ENCODE measurements at regions not wholly inside any gene's neighbourhood (a gene's known extent, or its start where the extent isn't known, plus 50 kb on each side); places are given as distances from the start of the nearest gene placed in this dataset.

DNA sequence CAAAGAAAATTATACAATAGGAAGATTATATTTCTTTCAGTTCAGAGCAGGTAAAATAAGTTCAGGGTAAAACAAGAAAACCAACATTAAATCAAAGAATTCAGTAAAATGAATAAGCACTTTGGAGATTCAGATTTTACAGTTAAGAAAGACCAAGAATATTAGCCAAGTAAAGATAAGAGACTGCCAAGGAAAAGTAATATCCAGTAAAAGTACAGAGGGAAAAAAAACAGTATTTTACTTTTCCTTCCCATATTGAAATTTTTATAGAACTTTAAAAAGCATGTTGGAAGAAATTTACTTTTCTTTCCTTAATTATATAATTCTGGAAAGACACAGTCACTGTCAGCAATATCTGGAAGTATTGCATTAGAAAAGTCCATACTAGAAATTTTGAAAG is 393.4 kb downstream of the NFIB start:
- H3K4me1 ChIP-seq (ENCODE audit: low read depth) = no peaks in the 10 kb centered on the region
- TF ChIP-seq, protein P1, sequence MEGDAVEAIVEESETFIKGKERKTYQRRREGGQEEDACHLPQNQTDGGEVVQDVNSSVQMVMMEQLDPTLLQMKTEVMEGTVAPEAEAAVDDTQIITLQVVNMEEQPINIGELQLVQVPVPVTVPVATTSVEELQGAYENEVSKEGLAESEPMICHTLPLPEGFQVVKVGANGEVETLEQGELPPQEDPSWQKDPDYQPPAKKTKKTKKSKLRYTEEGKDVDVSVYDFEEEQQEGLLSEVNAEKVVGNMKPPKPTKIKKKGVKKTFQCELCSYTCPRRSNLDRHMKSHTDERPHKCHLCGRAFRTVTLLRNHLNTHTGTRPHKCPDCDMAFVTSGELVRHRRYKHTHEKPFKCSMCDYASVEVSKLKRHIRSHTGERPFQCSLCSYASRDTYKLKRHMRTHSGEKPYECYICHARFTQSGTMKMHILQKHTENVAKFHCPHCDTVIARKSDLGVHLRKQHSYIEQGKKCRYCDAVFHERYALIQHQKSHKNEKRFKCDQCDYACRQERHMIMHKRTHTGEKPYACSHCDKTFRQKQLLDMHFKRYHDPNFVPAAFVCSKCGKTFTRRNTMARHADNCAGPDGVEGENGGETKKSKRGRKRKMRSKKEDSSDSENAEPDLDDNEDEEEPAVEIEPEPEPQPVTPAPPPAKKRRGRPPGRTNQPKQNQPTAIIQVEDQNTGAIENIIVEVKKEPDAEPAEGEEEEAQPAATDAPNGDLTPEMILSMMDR (IDR thresholded peaks at IDR 0.05; ENCODE audit: low read depth, low read length) = no peak
- H3K9me3 ChIP-seq (ENCODE audit: low read depth) = no peaks in the 10 kb centered on the region
- no peak for DNase-seq (ENCODE audit: low read depth in 1 of 2, low spot score in 1 of 2)
- H3K4me3 ChIP-seq = no peak overlapping the region
- H3K27ac ChIP-seq = no peak overlapping the region
- no peaks in the 10 kb centered on the region for H3K36me3 ChIP-seq
- H3K27me3 ChIP-seq = no peaks in the 10 kb centered on the region

DNA sequence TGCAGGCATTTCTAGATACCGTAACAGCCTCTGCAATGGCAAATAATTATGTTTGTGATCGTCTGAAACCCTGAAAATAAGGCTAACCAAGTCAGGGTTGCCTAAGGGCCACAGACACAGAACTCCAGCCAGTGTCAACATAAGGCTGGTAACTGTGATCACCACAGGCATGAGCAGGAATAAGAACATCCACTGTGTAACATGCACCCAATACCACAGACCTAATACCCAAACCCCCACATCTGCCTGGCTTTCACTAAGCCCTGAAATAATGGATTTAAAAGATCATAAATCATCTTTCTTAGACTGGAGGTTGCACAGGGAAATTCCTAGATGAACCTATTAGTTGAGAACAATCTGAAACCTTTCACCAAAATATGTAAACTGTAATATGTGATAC is 394.5 kb downstream of the NFIB start:
- Histone ChIP-seq H3K4me3 (no peak overlapping the region), H3K4me1 (ENCODE audit: low read depth) (peaks cover 10% of the 10 kb centered on the region), H3K9me3 (ENCODE audit: low read depth) (no peaks in the 10 kb centered on the region), H3K27ac (no peak overlapping the region), H3K27me3 (no peaks in the 10 kb centered on the region), H3K36me3 (no peaks in the 10 kb centered on the region)
- TF ChIP-seq, protein P1 (IDR thresholded peaks at IDR 0.05; ENCODE audit: low read depth, low read length) = no peak
- DNase-seq (ENCODE audit: low read depth in 1 of 2, low spot score in 1 of 2) = no peak

DNA sequence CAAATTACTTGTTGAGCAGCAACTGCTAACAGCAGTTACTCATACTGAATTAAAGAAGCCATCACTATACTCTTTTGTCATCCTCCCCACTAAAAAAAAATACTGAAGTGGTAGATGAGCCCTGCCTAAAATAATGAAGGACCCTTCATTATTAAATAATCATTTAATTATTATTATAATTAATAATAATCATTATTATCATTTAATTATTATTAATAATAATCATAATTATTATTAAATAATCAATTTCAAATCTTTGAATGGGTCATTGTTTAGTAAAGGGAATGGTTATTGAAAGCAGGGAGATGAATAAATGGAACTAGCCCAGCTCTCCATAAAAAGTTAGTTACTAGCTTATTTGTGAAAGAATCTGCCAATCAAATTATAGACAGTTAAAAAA is 396.4 kb downstream of the NFIB start:
- Histone ChIP-seq H3K4me1 (ENCODE audit: low read depth) (peaks cover 11% of the 10 kb centered on the region), H3K9me3 (ENCODE audit: low read depth) (no peaks in the 10 kb centered on the region), H3K27me3 (no peaks in the 10 kb centered on the region), H3K27ac (no peak overlapping the region), H3K4me3 (no peak overlapping the region), H3K36me3 (no peaks in the 10 kb centered on the region)
- no peak for DNase-seq (ENCODE audit: low read depth in 1 of 2, low spot score in 1 of 2)
- TF ChIP-seq, protein P1 (IDR thresholded peaks at IDR 0.05; ENCODE audit: low read depth, low read length) = no peak

DNA sequence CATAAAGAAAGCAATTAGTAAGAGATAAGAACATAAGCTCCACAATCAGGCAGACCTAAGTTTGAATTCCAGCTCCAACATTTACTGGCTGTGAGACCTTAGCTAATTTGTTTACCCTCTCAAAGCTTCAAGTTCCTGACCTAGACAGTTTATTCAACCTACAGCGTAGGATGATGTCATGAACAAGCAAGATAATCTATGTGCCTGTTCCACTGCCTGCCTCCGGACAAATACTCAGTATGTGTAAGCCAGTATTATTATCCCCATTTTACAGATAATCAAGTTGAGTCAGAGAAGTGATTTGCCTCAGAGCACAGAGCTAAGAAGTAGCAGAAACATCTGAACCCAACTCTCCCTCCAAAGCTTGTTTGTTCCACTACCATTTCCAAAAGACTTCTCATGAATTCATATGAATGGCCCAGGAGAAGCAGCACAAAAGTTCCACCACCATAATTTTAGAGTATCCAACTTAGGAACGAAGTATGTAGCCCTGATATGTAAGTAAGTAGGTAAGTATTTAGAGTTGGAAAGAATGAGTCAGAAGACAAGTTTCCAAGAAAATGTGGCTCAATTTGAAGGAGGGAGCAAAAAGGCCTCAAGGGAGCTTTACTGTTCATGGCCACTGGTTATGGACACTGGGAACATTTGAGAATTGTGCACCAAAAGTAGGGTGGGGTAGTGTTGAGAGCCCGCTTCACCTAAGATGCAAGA is 398.2 kb downstream of the NFIB start:
- peak in 1 of 2 donors; percentile 37 for DNase-seq (ENCODE audit: low read depth in 1 of 2, low spot score in 1 of 2)

DNA sequence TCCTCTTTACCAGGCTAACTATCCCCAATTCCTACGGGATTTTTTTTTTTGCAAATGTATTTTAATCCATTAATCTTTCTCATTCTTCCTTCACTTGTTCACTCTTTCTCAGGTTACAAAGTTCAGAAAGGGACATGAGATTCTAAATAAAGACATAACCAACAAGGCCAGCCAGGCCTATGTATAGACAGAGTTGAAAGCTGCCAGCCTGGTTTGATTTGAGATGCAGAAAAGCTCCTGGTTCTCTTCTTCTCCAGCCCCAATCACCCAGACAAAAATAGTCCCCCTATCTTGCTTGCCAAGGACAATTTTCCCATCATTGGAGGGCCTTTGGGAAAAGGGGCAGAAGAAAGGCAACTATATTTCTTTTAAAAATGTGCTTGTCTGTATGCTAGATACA is 398.8 kb downstream of the NFIB start:
- no peaks in the 10 kb centered on the region for H3K36me3 ChIP-seq
- TF ChIP-seq, protein P1 (IDR thresholded peaks at IDR 0.05; ENCODE audit: low read depth, low read length) = no peak
- H3K9me3 ChIP-seq (ENCODE audit: low read depth) = no peaks in the 10 kb centered on the region
- no peaks in the 10 kb centered on the region for H3K27me3 ChIP-seq
- H3K4me3 ChIP-seq = no peak overlapping the region
- peak overlapping the region; percentile 86 for H3K27ac ChIP-seq
- peaks cover 11% of the 10 kb centered on the region for H3K4me1 ChIP-seq (ENCODE audit: low read depth)
- DNase-seq (ENCODE audit: low read depth in 1 of 2, low spot score in 1 of 2) = peak in 1 of 2 donors; percentile 61

More for the DNA sequence above, 398.2 kb downstream of the NFIB start:
- H3K27ac ChIP-seq = peak overlapping the region; percentile 86
- H3K4me1 ChIP-seq (ENCODE audit: low read depth) = peaks cover 11% of the 10 kb centered on the region
- TF ChIP-seq, protein P1 (IDR thresholded peaks at IDR 0.05; ENCODE audit: low read depth, low read length) = no peak
- H3K4me3 ChIP-seq = no peak overlapping the region
- H3K9me3 ChIP-seq (ENCODE audit: low read depth) = no peaks in the 10 kb centered on the region
- H3K27me3 ChIP-seq = no peaks in the 10 kb centered on the region
- no peaks in the 10 kb centered on the region for H3K36me3 ChIP-seq
